HEK293 (cell line): ENCODE measurements at regions not wholly inside any gene's neighbourhood (a gene's known extent, or its start where the extent isn't known, plus 50 kb on each side); places are given as distances from the start of the nearest gene placed in this dataset.

ENCODE experiments used
- CTCF ChIA-PET: fragments of 350-600 bp; formaldehyde crosslinking; extraction: SDS; loops from one replicate; lab custom pipeline; 2021; ENCODE audit warnings: antibody characterized with exemption; lab: Yijun Ruan, JAX
- POLR2A ChIA-PET: fragments of 300-600 bp; formaldehyde crosslinking; extraction: SDS; loops from one replicate; lab custom pipeline; 2020; ENCODE audit warnings: antibody characterized with exemption, inconsistent platforms; lab: Yijun Ruan, JAX
- H3K27ac ChIP-seq: fragments of 200-500 bp; sonication (Bioruptor generic); 2 replicates; pipeline ENCODE4 v1.5.1; 2014; ENCODE audit warnings: low read depth, low read length, control low read depth, inconsistent platforms; ENCODE audit errors: extremely low read depth
- H3K36me3 ChIP-seq, 2 experiments: fragments of 200-500 bp in 1 of 2; sonication (Bioruptor generic) in 1 of 2; 1 replicate in 1 of 2; 2 replicates in 1 of 2; pipeline ENCODE4 v1.5.1; 2014 to 2017; ENCODE audit warnings: inconsistent platforms in 2 of 2, low read length in 2 of 2; ENCODE audit not compliant: control insufficient read depth in 2 of 2, insufficient read depth in 1 of 2
- H3K4me1 ChIP-seq: fragments of 200-500 bp; sonication (Bioruptor generic); 2 replicates; pipeline ENCODE4 v1.5.1; 2014; ENCODE audit warnings: mild to moderate bottlenecking, low read length, inconsistent platforms; ENCODE audit not compliant: control insufficient read depth, insufficient read depth
- H3K4me3 ChIP-seq: 2 replicates; pipeline ENCODE4 v1.5.1; 2011; ENCODE audit warnings: low read depth, mild to moderate bottlenecking, control low read depth, low read length, moderate library complexity
- H3K9me3 ChIP-seq: fragments of 200-500 bp; sonication (Bioruptor generic); 2 replicates; pipeline ENCODE4 v1.5.1; 2014; ENCODE audit warnings: low read depth, low read length, inconsistent platforms; ENCODE audit not compliant: control insufficient read depth, insufficient read depth
- FEZF1 ChIP-seq: fragments of 450-650 bp; formaldehyde crosslinking; IDR thresholded peaks from 2 replicates; pipeline ENCODE4 v1.5.1; 2016; ENCODE audit warnings: missing biosample characterization, missing genetic modification characterization
- GLI4 ChIP-seq: fragments of 450-650 bp; formaldehyde crosslinking; IDR thresholded peaks from 2 replicates; pipeline ENCODE4 v1.5.1; 2016; ENCODE audit warnings: missing biosample characterization, missing genetic modification characterization
- GLIS1 ChIP-seq: fragments of 450-650 bp; formaldehyde crosslinking; IDR thresholded peaks from 2 replicates; pipeline ENCODE4 v1.5.1; 2016; ENCODE audit warnings: missing biosample characterization, missing genetic modification characterization
- KLF8 ChIP-seq: fragments of 450-650 bp; formaldehyde crosslinking; IDR thresholded peaks from 2 replicates; pipeline ENCODE4 v1.5.1; 2016; ENCODE audit warnings: missing biosample characterization, missing genetic modification characterization
- KLF9 ChIP-seq: fragments of 450-650 bp; formaldehyde crosslinking; IDR thresholded peaks from 2 replicates; pipeline ENCODE4 v1.5.1; 2016; ENCODE audit warnings: missing biosample characterization, missing genetic modification characterization, low read depth
- SALL2 ChIP-seq: fragments of 450-650 bp; formaldehyde crosslinking; IDR thresholded peaks from 2 replicates; pipeline ENCODE4 v1.5.0; 2017; ENCODE audit warnings: missing biosample characterization, mild to moderate bottlenecking, missing genetic modification characterization, borderline replicate concordance
- ZBTB21 ChIP-seq: fragments of 450-650 bp; formaldehyde crosslinking; IDR thresholded peaks from 2 replicates; pipeline ENCODE4 v1.5.1; 2017; ENCODE audit warnings: missing biosample characterization, missing genetic modification characterization
- ZBTB26 ChIP-seq: fragments of 450-650 bp; formaldehyde crosslinking; optimal IDR thresholded peaks from 2 replicates; pipeline ENCODE3; 2016; ENCODE audit warnings: missing biosample characterization, mild to moderate bottlenecking, missing genetic modification characterization
- ZBTB49 ChIP-seq: fragments of 450-650 bp; formaldehyde crosslinking; IDR thresholded peaks from 2 replicates; pipeline ENCODE4 v1.5.1; 2016; ENCODE audit warnings: missing biosample characterization, missing genetic modification characterization, low read depth
- ZBTB8A ChIP-seq: fragments of 450-650 bp; formaldehyde crosslinking; IDR thresholded peaks from 2 replicates; pipeline ENCODE4 v1.5.1; 2016; ENCODE audit warnings: missing biosample characterization, missing genetic modification characterization
- ZFP37 ChIP-seq: fragments of 450-650 bp; formaldehyde crosslinking; IDR thresholded peaks from 2 replicates; pipeline ENCODE4 v1.5.1; 2016; ENCODE audit warnings: missing biosample characterization, missing genetic modification characterization
- ZFP69B ChIP-seq: fragments of 450-650 bp; formaldehyde crosslinking; IDR thresholded peaks from 2 replicates; pipeline ENCODE4 v1.5.1; 2016; ENCODE audit warnings: missing biosample characterization, missing genetic modification characterization
- ZNF133 ChIP-seq: fragments of 450-650 bp; formaldehyde crosslinking; IDR thresholded peaks from 2 replicates; pipeline ENCODE4 v1.5.1; 2016; ENCODE audit warnings: missing biosample characterization, missing genetic modification characterization
- ZNF157 ChIP-seq: fragments of 450-650 bp; formaldehyde crosslinking; IDR thresholded peaks from 2 replicates; pipeline ENCODE4 v1.5.1; 2016; ENCODE audit warnings: missing biosample characterization, missing genetic modification characterization
- ZNF16 ChIP-seq: fragments of 450-650 bp; formaldehyde crosslinking; IDR thresholded peaks from 2 replicates; pipeline ENCODE4 v1.5.1; 2016; ENCODE audit warnings: low read depth, missing biosample characterization, missing genetic modification characterization
- ZNF174 ChIP-seq: fragments of 450-650 bp; formaldehyde crosslinking; IDR thresholded peaks from 2 replicates; pipeline ENCODE4 v1.5.0; 2017; ENCODE audit warnings: missing biosample characterization, mild to moderate bottlenecking, missing genetic modification characterization
- ZNF202 ChIP-seq: fragments of 450-650 bp; formaldehyde crosslinking; IDR thresholded peaks from 2 replicates; pipeline ENCODE4 v1.5.1; 2016; ENCODE audit warnings: missing biosample characterization, missing genetic modification characterization, borderline replicate concordance
- ZNF324 ChIP-seq: fragments of 450-650 bp; formaldehyde crosslinking; IDR thresholded peaks from 2 replicates; pipeline ENCODE4 v1.5.1; 2016; ENCODE audit warnings: missing biosample characterization, missing genetic modification characterization
- ZNF404 ChIP-seq: fragments of 450-650 bp; formaldehyde crosslinking; IDR thresholded peaks from 2 replicates; pipeline ENCODE4 v1.5.1; 2017; ENCODE audit warnings: missing biosample characterization, missing genetic modification characterization
- ZNF529 ChIP-seq: fragments of 450-650 bp; formaldehyde crosslinking; IDR thresholded peaks from 2 replicates; pipeline ENCODE4 v1.5.1; 2017; ENCODE audit warnings: missing genetic modification characterization, missing biosample characterization; ENCODE audit not compliant: insufficient replicate concordance
- ZNF530 ChIP-seq: fragments of 450-650 bp; formaldehyde crosslinking; IDR thresholded peaks from 2 replicates; pipeline ENCODE4 v1.5.1; 2016; ENCODE audit warnings: low read depth, missing biosample characterization, missing genetic modification characterization
- ZNF558 ChIP-seq: fragments of 450-650 bp; formaldehyde crosslinking; IDR thresholded peaks from 2 replicates; pipeline ENCODE4 v1.5.1; 2016; ENCODE audit warnings: missing biosample characterization, missing genetic modification characterization
- ZNF571 ChIP-seq: fragments of 450-650 bp; formaldehyde crosslinking; IDR thresholded peaks from 2 replicates; pipeline ENCODE4 v1.5.0; 2017; ENCODE audit warnings: missing biosample characterization, missing genetic modification characterization
- ZNF600 ChIP-seq: fragments of 450-650 bp; formaldehyde crosslinking; IDR thresholded peaks from 2 replicates; pipeline ENCODE4 v1.5.1; 2016; ENCODE audit warnings: missing biosample characterization, missing genetic modification characterization
- ZNF623 ChIP-seq: fragments of 450-650 bp; formaldehyde crosslinking; IDR thresholded peaks from 2 replicates; pipeline ENCODE4 v1.5.1; 2016; ENCODE audit warnings: missing biosample characterization, missing genetic modification characterization
- ZNF629 ChIP-seq: fragments of 450-650 bp; formaldehyde crosslinking; IDR thresholded peaks from 2 replicates; pipeline ENCODE4 v1.5.1; 2017; ENCODE audit warnings: missing biosample characterization, missing genetic modification characterization
- ZNF658 ChIP-seq: fragments of 450-650 bp; formaldehyde crosslinking; IDR thresholded peaks from 2 replicates; pipeline ENCODE4; 2016; ENCODE audit warnings: missing biosample characterization, missing genetic modification characterization
- ZNF660 ChIP-seq: fragments of 450-650 bp; IDR thresholded peaks from 2 replicates; pipeline ENCODE4 v1.5.1; 2018; ENCODE audit warnings: missing biosample characterization, mild to moderate bottlenecking, missing genetic modification characterization
- ZNF664 ChIP-seq: fragments of 450-650 bp; formaldehyde crosslinking; IDR thresholded peaks from 2 replicates; pipeline ENCODE4 v1.5.1; 2016; ENCODE audit warnings: missing biosample characterization, missing genetic modification characterization
- ZNF768 ChIP-seq: fragments of 450-650 bp; formaldehyde crosslinking; IDR thresholded peaks from 2 replicates; pipeline ENCODE4 v1.5.1; 2018; ENCODE audit warnings: missing biosample characterization, mild to moderate bottlenecking, missing genetic modification characterization
- ZNF776 ChIP-seq: fragments of 450-650 bp; formaldehyde crosslinking; IDR thresholded peaks from 2 replicates; pipeline ENCODE4 v1.5.0; 2017; ENCODE audit warnings: missing biosample characterization, missing genetic modification characterization, borderline replicate concordance
- ZNF792 ChIP-seq: fragments of 450-650 bp; formaldehyde crosslinking; IDR thresholded peaks from 2 replicates; pipeline ENCODE4 v1.5.1; 2016; ENCODE audit warnings: missing biosample characterization, missing genetic modification characterization
- ZNF830 ChIP-seq: fragments of 450-650 bp; IDR thresholded peaks from 2 replicates; pipeline ENCODE4 v1.5.0; 2018; ENCODE audit warnings: missing biosample characterization, missing genetic modification characterization, low read depth, mild to moderate bottlenecking, moderate library complexity
- ZSCAN16 ChIP-seq: fragments of 450-650 bp; formaldehyde crosslinking; IDR thresholded peaks from 2 replicates; pipeline ENCODE4 v1.5.1; 2016; ENCODE audit warnings: missing biosample characterization, missing genetic modification characterization
- ZSCAN18 ChIP-seq: fragments of 450-650 bp; formaldehyde crosslinking; IDR thresholded peaks from 2 replicates; pipeline ENCODE4 v1.5.1; 2016; ENCODE audit warnings: missing biosample characterization, missing genetic modification characterization
- TF ChIP-seq, protein P1 (sequence below): fragments of 450-650 bp; formaldehyde crosslinking; IDR thresholded peaks from 2 replicates; pipeline ENCODE4 v1.5.1; 2016; ENCODE audit warnings: missing biosample characterization, missing genetic modification characterization

DNA sequence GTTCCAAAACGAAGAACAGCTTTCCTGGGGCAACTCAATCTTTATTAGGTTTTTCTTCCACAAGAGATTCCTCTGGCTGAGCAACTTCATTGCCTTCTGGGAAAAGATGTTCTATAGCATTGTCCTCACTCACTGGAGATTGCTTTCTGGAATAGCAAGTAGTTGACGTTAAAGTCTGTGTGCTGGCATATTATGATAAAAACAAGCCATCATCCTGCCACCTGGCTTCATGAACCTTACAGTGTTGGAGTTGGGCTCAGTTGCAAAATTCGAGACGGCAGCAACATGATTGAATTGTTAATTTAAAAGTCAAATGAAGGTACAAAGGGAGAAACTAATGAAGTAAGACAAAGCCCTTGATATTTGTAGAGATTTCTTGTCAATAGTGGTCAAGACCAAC lies 140.5 kb upstream of the PEX5L start:
- no peak for TF ChIP-seq ZNF776 (tag by site-specific recombination)
- TF ChIP-seq ZNF174 (tag by site-specific recombination) = no peak
- TF ChIP-seq ZNF16 = no peak
- no peak for TF ChIP-seq ZSCAN16
- no peak for TF ChIP-seq ZNF157
- TF ChIP-seq ZFP69B = no peak
- TF ChIP-seq ZBTB49 (tag by site-specific recombination) = no peak
- TF ChIP-seq ZBTB8A (tag by site-specific recombination) = no peak
- no peak for TF ChIP-seq FEZF1 (tag by site-specific recombination)
- no peak for TF ChIP-seq ZFP37 (tag by site-specific recombination)
- no peak for TF ChIP-seq GLI4 (tag by site-specific recombination)
- no peak for TF ChIP-seq KLF9 (tag by site-specific recombination)
- no peak for TF ChIP-seq ZNF202
- no peak for TF ChIP-seq ZNF324 (tag by site-specific recombination)
- no peak for TF ChIP-seq ZNF571 (tag by site-specific recombination)
- no peak for TF ChIP-seq ZNF629 (tag by site-specific recombination)
- no peak for TF ChIP-seq ZNF133 (tag by site-specific recombination)
- no peak for TF ChIP-seq ZNF530 (tag by site-specific recombination)
- TF ChIP-seq SALL2 (tag by site-specific recombination) = no peak
- CTCF ChIA-PET = no interaction called here
- Histone ChIP-seq H3K9me3 (no peaks in the 10 kb centered on the region), H3K4me3 (no peak overlapping the region), H3K27ac (no peak overlapping the region), H3K36me3 (no peaks in the 10 kb centered on the region), H3K4me1 (no peaks in the 10 kb centered on the region)
- POLR2A ChIA-PET = no interaction called here

DNA sequence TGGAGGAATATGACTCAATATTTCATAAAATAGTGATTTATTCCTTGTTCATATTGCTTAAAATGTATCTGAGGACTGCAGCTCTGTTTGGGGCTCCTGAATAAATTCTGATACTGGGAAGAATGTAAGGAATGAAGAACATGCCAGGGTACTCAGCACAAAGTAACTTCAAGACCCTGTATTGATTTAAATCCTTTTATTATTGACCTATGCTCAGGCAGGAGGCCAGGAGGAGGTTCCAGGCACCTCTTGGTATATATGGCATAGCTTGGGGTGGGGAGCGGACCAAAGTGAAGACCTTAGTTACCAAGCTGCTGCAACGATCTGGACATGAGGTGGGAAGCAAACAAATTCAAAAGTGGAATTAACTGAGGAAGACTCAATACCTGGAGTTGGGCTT lies 142.8 kb upstream of the PEX5L start:
- ChIA-PET POLR2A (no interaction called here), CTCF (no interaction called here)
- no peak overlapping the region for H3K4me3 ChIP-seq
- H3K36me3 ChIP-seq = no peaks in the 10 kb centered on the region
- H3K9me3 ChIP-seq = no peaks in the 10 kb centered on the region
- no peak overlapping the region for H3K27ac ChIP-seq
- no peaks in the 10 kb centered on the region for H3K4me1 ChIP-seq
- TF ChIP-seq, protein P1, sequence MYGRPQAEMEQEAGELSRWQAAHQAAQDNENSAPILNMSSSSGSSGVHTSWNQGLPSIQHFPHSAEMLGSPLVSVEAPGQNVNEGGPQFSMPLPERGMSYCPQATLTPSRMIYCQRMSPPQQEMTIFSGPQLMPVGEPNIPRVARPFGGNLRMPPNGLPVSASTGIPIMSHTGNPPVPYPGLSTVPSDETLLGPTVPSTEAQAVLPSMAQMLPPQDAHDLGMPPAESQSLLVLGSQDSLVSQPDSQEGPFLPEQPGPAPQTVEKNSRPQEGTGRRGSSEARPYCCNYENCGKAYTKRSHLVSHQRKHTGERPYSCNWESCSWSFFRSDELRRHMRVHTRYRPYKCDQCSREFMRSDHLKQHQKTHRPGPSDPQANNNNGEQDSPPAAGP (tag by site-specific recombination) = no peak
- TF ChIP-seq ZNF558 (tag by site-specific recombination) (no peak), ZNF404 (tag by site-specific recombination) (no peak), ZNF660 (tag by site-specific recombination) (no peak), ZNF529 (tag by site-specific recombination) (no peak), KLF8 (tag by site-specific recombination) (no peak), ZNF623 (no peak), ZNF600 (tag by site-specific recombination) (no peak), ZBTB21 (tag by site-specific recombination) (no peak), ZSCAN18 (no peak), ZBTB26 (tag by site-specific recombination) (no peak), ZNF768 (tag by site-specific recombination) (no peak), ZNF658 (tag by site-specific recombination) (no peak), ZNF664 (tag by site-specific recombination) (no peak), ZNF830 (tag by site-specific recombination) (no peak), ZNF792 (no peak), GLIS1 (no peak)
